HCT116 (cell line): ENCODE measurements at regions not wholly inside any gene's neighbourhood (a gene's known extent, or its start where the extent isn't known, plus 50 kb on each side); places are given as distances from the start of the nearest gene placed in this dataset.

Experiments
- ATAC-seq: fragments of 200-7000 bp; cut with Tn5 transposase; 2 replicates; pipeline ENCODE4 v1.9.1; 2020; ENCODE audit warnings: mild to moderate bottlenecking, moderate library complexity
- BruUV-seq: library from RNA; stranded (reverse); fragments of 400-500 nt; replicated peaks from 2 replicates; lab custom pipeline; 2021; lab: Mats Ljungman, UMichigan
- CTCF ChIA-PET: fragments of 300-600 bp; sonication (Branson Sonifier 250); formaldehyde crosslinking; loops from one replicate; lab custom pipeline; 2021; ENCODE audit warnings: antibody characterized with exemption; lab: Charles Lee
- POLR2A ChIA-PET: fragments of 300-600, 350-600 bp; sonication (Branson Sonifier 250); formaldehyde crosslinking; loops from one replicate; lab custom pipeline; 2021; ENCODE audit warnings: antibody characterized with exemption; lab: Charles Lee
- RAD21 ChIA-PET, 2 experiments: fragments of 300-600 bp; sonication (Branson Sonifier 250); formaldehyde crosslinking; loops; one replicate each; lab custom pipeline; 2023; ENCODE audit warnings: low total read pairs in 2 of 2; ENCODE audit not compliant: uncharacterized antibody in 2 of 2, unreplicated experiment in 2 of 2, low non-redundant PET in 1 of 2; lab: Charles Lee
- DNase-seq: peaks from one replicate; pipeline ENCODE4 v3.0.0-alpha.2; 2010; ENCODE audit warnings: low read depth, low spot score
- H2AFZ ChIP-seq: fragments of 200-600 bp; shearing (Covaris generic), sonication (generic); 2 replicates; pipeline ENCODE4 v1.6.1; 2017; ENCODE audit warnings: low read depth, mixed run types, mixed read lengths, antibody characterized with exemption, low read length; ENCODE audit not compliant: poor library complexity, severe bottlenecking
- H3K27ac ChIP-seq: 2 replicates; pipeline ENCODE4 v1.5.1; 2012; ENCODE audit warnings: low read depth, low read length
- H3K27me3 ChIP-seq: fragments of 200-600 bp; sonication (generic); 2 replicates; pipeline ENCODE4 v1.6.1; 2016; ENCODE audit warnings: mixed run types, low read length, mixed read lengths; ENCODE audit not compliant: insufficient read depth
- H3K36me3 ChIP-seq, 2 experiments: fragments of 200-500 bp in 1 of 2; fragments of 200-600 bp in 1 of 2; sonication (Bioruptor generic) in 1 of 2; sonication (generic) in 1 of 2; 2 replicates each; pipeline versions ENCODE4 v1.5.1 to v1.6.1; 2014 to 2016; ENCODE audit warnings: low read length in 2 of 2, inconsistent platforms in 1 of 2, mixed read lengths in 1 of 2, mixed run types in 1 of 2; ENCODE audit not compliant: insufficient read depth in 2 of 2, control insufficient read depth in 1 of 2
- H3K4me1 ChIP-seq, 2 experiments: fragments of 200-600 bp in 1 of 2; sonication (generic) in 1 of 2; 2 replicates each; pipeline versions ENCODE4 v1.5.1 to v1.6.1; 2012 to 2017; ENCODE audit warnings: low read length in 2 of 2, inconsistent platforms in 1 of 2, mild to moderate bottlenecking in 1 of 2, mixed read lengths in 1 of 2, mixed run types in 1 of 2, moderate library complexity in 1 of 2; ENCODE audit not compliant: insufficient read depth in 2 of 2, control insufficient read depth in 1 of 2
- H3K4me2 ChIP-seq: fragments of 200-600 bp; sonication (generic); 2 replicates; pipeline ENCODE4 v1.6.1; 2017; ENCODE audit warnings: mixed run types, low read length, mixed read lengths
- H3K4me3 ChIP-seq, 2 experiments: fragments of 200-600 bp in 1 of 2; sonication (generic) in 1 of 2; replicated peaks in 1 of 2; 2 replicates each; pipeline ENCODE4 v1.5.1; 2011 to 2016; ENCODE audit warnings: low read length in 2 of 2, control low read depth in 1 of 2, low read depth in 1 of 2, mild to moderate bottlenecking in 1 of 2, mixed read lengths in 1 of 2, mixed run types in 1 of 2
- H3K79me2 ChIP-seq: fragments of 200-600 bp; sonication (generic); 2 replicates; pipeline ENCODE4 v1.6.1; 2017; ENCODE audit warnings: mild to moderate bottlenecking, mixed run types, low read length, moderate library complexity, mixed read lengths; ENCODE audit not compliant: insufficient read depth
- H3K9ac ChIP-seq: fragments of 200-600 bp; sonication (generic); 2 replicates; pipeline ENCODE4 v1.6.1; 2016; ENCODE audit warnings: low read length, mixed read lengths
- H3K9me2 ChIP-seq: fragments of 200-600 bp; sonication (generic), shearing (Covaris generic); 2 replicates; pipeline ENCODE4 v1.6.1; 2017; ENCODE audit warnings: mixed run types, mild to moderate bottlenecking, moderate library complexity; ENCODE audit not compliant: insufficient read depth
- H3K9me3 ChIP-seq, 2 experiments: fragments of 200-500 bp in 1 of 2; fragments of 200-600 bp in 1 of 2; sonication (Bioruptor generic) in 1 of 2; sonication (generic) in 1 of 2; 2 replicates each; pipeline ENCODE4 v1.6.1; 2014 to 2017; ENCODE audit warnings: low read length in 2 of 2, mixed read lengths in 2 of 2, inconsistent platforms in 1 of 2, low read depth in 1 of 2, mild to moderate bottlenecking in 1 of 2, mixed run types in 1 of 2, moderate library complexity in 1 of 2; ENCODE audit not compliant: control insufficient read depth in 1 of 2, insufficient read depth in 1 of 2
- H4K20me1 ChIP-seq: fragments of 200-600 bp; sonication (generic), shearing (Covaris generic); 2 replicates; pipeline ENCODE4 v1.6.1; 2017; ENCODE audit warnings: mixed run types, mild to moderate bottlenecking, moderate library complexity; ENCODE audit not compliant: insufficient read depth
- EGR1 ChIP-seq: IDR thresholded peaks from 2 replicates; pipeline ENCODE4 v1.6.1; 2012; ENCODE audit warnings: low read depth
- ELF1 ChIP-seq: IDR thresholded peaks from 2 replicates; pipeline ENCODE4 v1.6.1; 2012; ENCODE audit warnings: low read depth, borderline replicate concordance
- EZH2phosphoT487 ChIP-seq: fragments of 200-600 bp; IDR thresholded peaks from 2 replicates; pipeline ENCODE4 v1.6.1; 2018; ENCODE audit warnings: antibody characterized with exemption, borderline replicate concordance
- FOSL1 ChIP-seq: IDR thresholded peaks from 2 replicates; pipeline ENCODE4 v1.6.1; 2012; ENCODE audit warnings: low read depth
- JUND ChIP-seq: IDR thresholded peaks from 2 replicates; pipeline ENCODE4 v1.6.1; 2012
- POLR2A ChIP-seq: IDR thresholded peaks from 2 replicates; pipeline ENCODE4 v1.7.0; 2011; ENCODE audit warnings: borderline replicate concordance; ENCODE audit not compliant: insufficient read depth, insufficient read length; ENCODE audit errors: extremely low read depth
- POLR2AphosphoS5 ChIP-seq: IDR thresholded peaks from 2 replicates; pipeline ENCODE4 v1.6.1; 2011; ENCODE audit warnings: mild to moderate bottlenecking, low read depth, low read length, moderate library complexity
- RAD21 ChIP-seq: IDR thresholded peaks from 2 replicates; pipeline ENCODE4 v1.6.1; 2012; ENCODE audit warnings: low read depth, mild to moderate bottlenecking
- SIN3A ChIP-seq: IDR thresholded peaks from 2 replicates; pipeline ENCODE4 v1.6.1; 2012; ENCODE audit warnings: low read depth
- SP1 ChIP-seq: IDR thresholded peaks from 2 replicates; pipeline ENCODE4 v1.6.1; 2012; ENCODE audit warnings: low read depth
- TCF7L2 ChIP-seq: IDR thresholded peaks from 2 replicates; pipeline ENCODE4 v1.7.0; 2011; ENCODE audit warnings: borderline replicate concordance, inconsistent platforms; ENCODE audit not compliant: insufficient read depth, insufficient read length; ENCODE audit errors: extremely low read depth
- ZFX ChIP-seq: fragments of 450-650 bp; IDR thresholded peaks from 2 replicates; pipeline ENCODE4 v1.6.1; 2017
- ZNF274 ChIP-seq: fragments of 200-500 bp; sonication (Bioruptor generic); IDR thresholded peaks from 2 replicates; pipeline ENCODE4 v1.6.1; 2014; ENCODE audit warnings: mild to moderate bottlenecking, low read depth, low read length, inconsistent platforms
- intact Hi-C: fragments of 100-400 bp; cut with micrococcal nuclease; formaldehyde crosslinking; loops from 2 replicates; pipeline ENCODE4 v1.10.0; 2022
- TF ChIP-seq, protein P1 (sequence below): IDR thresholded peaks from 2 replicates; pipeline ENCODE4 v1.6.1; 2011; ENCODE audit warnings: mild to moderate bottlenecking, low read length, moderate library complexity; ENCODE audit not compliant: insufficient replicate concordance; ENCODE audit errors: extremely low read depth
- TF ChIP-seq, protein P2 (sequence below): IDR thresholded peaks from 2 replicates; pipeline ENCODE4 v1.6.1; 2012; ENCODE audit warnings: low read depth

DNA sequence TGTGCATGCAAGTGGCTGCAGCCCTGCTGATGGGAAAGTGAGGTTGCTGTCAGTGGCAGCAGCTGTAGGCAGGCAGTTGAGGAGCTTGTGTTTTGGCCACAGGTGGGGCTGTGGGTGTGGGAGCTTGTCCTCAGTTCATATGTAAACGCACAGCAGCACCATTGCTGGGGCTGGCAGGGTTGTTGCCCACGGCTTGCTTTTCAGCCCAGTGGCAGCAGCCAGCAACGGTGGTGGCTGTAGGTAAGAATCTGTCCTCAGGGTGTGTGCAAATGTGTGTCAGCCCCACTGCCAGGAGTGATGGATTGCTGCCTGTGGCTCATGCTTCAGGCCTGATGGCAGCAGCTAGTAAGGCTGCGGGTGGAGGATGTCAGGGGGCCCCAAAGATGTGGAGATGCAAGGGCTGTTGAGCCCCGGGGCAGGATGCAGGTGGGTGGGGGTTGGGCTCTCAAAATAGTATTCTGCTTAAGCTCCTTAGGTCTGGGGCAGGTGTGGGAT lies 141.3 kb upstream of the THUMPD2 start:
- no TSS peak for BruUV-seq
- ChIA-PET POLR2A (no interaction called here), CTCF (no interaction called here), RAD21 (no interaction called here)
- Histone ChIP-seq H3K9ac (no peak overlapping the region), H3K4me2 (no peak overlapping the region), H3K4me3 (no peak overlapping the region), H3K27me3 (no peaks in the 10 kb centered on the region), H4K20me1 (no peaks in the 10 kb centered on the region), H3K79me2 (no peaks in the 10 kb centered on the region), H3K9me3 (no peaks in the 10 kb centered on the region), H3K4me1 (no peaks in the 10 kb centered on the region), H3K36me3 (no peaks in the 10 kb centered on the region), H3K9me2 (no peaks in the 10 kb centered on the region), H3K27ac (no peak overlapping the region), H2AFZ (no peak overlapping the region)
- no peak for DNase-seq
- TF ChIP-seq TCF7L2: no peak
- no peak for TF ChIP-seq SIN3A
- no peak for TF ChIP-seq POLR2A
- TF ChIP-seq JUND: no peak
- no peak for TF ChIP-seq FOSL1
- ATAC-seq: no peak
- intact Hi-C loops: no loop called here

DNA sequence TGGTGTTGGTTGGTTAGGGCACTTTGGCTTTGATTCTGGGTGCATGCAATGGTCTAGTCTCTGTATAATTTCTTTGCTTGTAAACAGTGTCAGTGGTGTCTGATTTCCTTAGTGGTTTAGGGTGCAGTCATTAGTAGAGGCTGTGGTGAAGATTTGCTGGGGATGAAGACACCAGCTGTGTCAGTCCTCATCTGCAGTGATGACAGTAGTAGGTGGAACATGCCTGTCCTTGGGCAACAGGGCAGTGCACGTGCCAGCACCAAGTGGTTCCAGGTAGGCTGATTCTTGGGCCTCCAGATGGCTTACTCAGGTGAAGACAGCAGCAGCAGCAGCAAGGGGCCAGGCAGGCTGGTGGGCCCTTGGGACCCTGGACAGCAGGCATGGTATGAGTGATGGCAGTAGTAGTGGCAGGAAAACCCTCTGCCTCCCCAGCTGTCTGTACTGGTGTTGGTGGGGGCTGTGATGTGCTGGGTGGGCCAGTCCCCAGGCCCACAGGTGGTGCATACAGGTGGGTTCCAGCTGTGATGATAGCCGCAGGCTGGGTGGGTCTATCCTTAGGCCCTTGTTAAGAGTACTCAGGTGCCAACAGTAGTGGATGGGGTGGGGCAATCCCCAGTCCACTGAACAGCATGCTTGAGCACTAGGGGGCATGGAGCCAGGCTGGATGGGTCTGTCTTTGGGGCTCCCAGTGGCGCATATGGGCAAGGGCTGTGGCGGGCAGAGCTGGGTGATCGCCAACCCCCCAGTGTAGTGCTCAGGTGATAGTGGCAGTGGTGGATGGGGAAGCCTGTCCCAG lies 140.7 kb upstream of the THUMPD2 start:
- POLR2A ChIA-PET: no interaction called here
- Histone ChIP-seq H3K36me3 (no peaks in the 10 kb centered on the region), H3K79me2 (no peaks in the 10 kb centered on the region), H3K4me1 (no peaks in the 10 kb centered on the region), H3K9me2 (no peaks in the 10 kb centered on the region), H4K20me1 (no peaks in the 10 kb centered on the region), H3K4me2 (no peak overlapping the region), H2AFZ (no peak overlapping the region), H3K9me3 (no peaks in the 10 kb centered on the region), H3K9ac (no peak overlapping the region), H3K4me3 (no peak overlapping the region), H3K27ac (no peak overlapping the region), H3K27me3 (no peaks in the 10 kb centered on the region)
- DNase-seq: no peak
- no TSS peak for BruUV-seq
- CTCF ChIA-PET: no interaction called here
- RAD21 ChIA-PET: no interaction called here
- intact Hi-C loops: no loop called here
- TF ChIP-seq, protein P1, sequence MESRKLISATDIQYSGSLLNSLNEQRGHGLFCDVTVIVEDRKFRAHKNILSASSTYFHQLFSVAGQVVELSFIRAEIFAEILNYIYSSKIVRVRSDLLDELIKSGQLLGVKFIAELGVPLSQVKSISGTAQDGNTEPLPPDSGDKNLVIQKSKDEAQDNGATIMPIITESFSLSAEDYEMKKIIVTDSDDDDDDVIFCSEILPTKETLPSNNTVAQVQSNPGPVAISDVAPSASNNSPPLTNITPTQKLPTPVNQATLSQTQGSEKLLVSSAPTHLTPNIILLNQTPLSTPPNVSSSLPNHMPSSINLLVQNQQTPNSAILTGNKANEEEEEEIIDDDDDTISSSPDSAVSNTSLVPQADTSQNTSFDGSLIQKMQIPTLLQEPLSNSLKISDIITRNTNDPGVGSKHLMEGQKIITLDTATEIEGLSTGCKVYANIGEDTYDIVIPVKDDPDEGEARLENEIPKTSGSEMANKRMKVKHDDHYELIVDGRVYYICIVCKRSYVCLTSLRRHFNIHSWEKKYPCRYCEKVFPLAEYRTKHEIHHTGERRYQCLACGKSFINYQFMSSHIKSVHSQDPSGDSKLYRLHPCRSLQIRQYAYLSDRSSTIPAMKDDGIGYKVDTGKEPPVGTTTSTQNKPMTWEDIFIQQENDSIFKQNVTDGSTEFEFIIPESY: no peak
- TF ChIP-seq EGR1 (no peak), RAD21 (no peak), POLR2AphosphoS5 (no peak), ZNF274 (no peak), SP1 (no peak), POLR2A (no peak), ELF1 (no peak), EZH2phosphoT487 (no peak), ZFX (no peak)
- TF ChIP-seq, protein P2, sequence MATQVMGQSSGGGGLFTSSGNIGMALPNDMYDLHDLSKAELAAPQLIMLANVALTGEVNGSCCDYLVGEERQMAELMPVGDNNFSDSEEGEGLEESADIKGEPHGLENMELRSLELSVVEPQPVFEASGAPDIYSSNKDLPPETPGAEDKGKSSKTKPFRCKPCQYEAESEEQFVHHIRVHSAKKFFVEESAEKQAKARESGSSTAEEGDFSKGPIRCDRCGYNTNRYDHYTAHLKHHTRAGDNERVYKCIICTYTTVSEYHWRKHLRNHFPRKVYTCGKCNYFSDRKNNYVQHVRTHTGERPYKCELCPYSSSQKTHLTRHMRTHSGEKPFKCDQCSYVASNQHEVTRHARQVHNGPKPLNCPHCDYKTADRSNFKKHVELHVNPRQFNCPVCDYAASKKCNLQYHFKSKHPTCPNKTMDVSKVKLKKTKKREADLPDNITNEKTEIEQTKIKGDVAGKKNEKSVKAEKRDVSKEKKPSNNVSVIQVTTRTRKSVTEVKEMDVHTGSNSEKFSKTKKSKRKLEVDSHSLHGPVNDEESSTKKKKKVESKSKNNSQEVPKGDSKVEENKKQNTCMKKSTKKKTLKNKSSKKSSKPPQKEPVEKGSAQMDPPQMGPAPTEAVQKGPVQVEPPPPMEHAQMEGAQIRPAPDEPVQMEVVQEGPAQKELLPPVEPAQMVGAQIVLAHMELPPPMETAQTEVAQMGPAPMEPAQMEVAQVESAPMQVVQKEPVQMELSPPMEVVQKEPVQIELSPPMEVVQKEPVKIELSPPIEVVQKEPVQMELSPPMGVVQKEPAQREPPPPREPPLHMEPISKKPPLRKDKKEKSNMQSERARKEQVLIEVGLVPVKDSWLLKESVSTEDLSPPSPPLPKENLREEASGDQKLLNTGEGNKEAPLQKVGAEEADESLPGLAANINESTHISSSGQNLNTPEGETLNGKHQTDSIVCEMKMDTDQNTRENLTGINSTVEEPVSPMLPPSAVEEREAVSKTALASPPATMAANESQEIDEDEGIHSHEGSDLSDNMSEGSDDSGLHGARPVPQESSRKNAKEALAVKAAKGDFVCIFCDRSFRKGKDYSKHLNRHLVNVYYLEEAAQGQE: no peak
- ATAC-seq: no peak
